OCI-LY1 (cell line): ENCODE measurements at regions not wholly inside any gene's neighbourhood (a gene's known extent, or its start where the extent isn't known, plus 50 kb on each side); places are given as distances from the start of the nearest gene placed in this dataset.

Source experiments
- CTCF ChIP-seq: fragments of 200-600 bp; sonication (generic), shearing (Covaris generic); IDR thresholded peaks from 2 replicates; pipeline ENCODE4 v1.5.1; 2017; ENCODE audit warnings: mild to moderate bottlenecking, antibody characterized with exemption, low read length, moderate library complexity, mixed read lengths
- EZH2 ChIP-seq: fragments of 200-600 bp; sonication (generic), shearing (Covaris generic); IDR thresholded peaks from 2 replicates; pipeline ENCODE4 v1.8.0; 2017; ENCODE audit warnings: borderline replicate concordance, mixed run types, mild to moderate bottlenecking, antibody characterized with exemption, low read length, moderate library complexity, mixed read lengths

DNA sequence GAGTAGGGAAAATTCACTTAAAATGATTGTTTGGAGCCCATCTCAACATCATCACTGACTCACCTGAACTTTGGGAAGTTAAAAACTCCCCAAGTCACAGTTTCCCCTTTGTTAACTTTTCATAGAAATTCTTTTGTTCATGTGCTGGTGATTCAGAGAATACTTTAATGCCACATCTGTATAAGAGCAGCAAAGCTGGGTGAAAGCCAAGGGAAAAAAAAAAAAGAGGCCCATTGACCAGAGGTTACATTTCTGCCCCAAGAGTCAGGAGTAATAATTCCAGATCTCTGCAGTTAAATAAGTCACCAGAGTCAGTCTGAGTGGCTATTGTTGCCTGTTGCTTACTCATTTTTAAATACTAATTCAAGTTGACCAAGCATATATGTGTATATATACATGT lies 136.4 kb upstream of the LGR5 start:
- no peak for TF ChIP-seq CTCF
- TF ChIP-seq EZH2, result no peak
